Activated T-helper 1 cell treated with Interleukin-2 at 50 U/mL for 16 hours (primary cell): ENCODE measurements at regions not wholly inside any gene's neighbourhood (a gene's known extent, or its start where the extent isn't known, plus 50 kb on each side); places are given as distances from the start of the nearest gene placed in this dataset.
"Not testable (repeated sequence)": the region's sequence is repeated elsewhere in the genome, so short reads cannot be mapped to it uniquely, and the experiment has no call there.

Experiments used
- DNase-seq: peaks from one replicate; pipeline ENCODE4 v3.0.0-alpha.2; 2020; ENCODE audit warnings: low read depth

GRCh38 chr1:221262677-221263076 is 383.4 kb downstream of the HLX start:
- not testable (repeated sequence) for DNase-seq

GRCh38 chr1:221263831-221264767 is 384.9 kb downstream of the HLX start:
- DNase-seq = no peak

GRCh38 chr1:221264848-221265247 is 385.6 kb downstream of the HLX start:
- DNase-seq = no peak

GRCh38 chr1:221268295-221268694 is 389.1 kb downstream of the HLX start:
- DNase-seq = no peak

GRCh38 chr1:221271701-221272100 is 392.5 kb downstream of the HLX start:
- DNase-seq = no peak

GRCh38 chr1:221272940-221273339 is 393.7 kb downstream of the HLX start:
- no peak for DNase-seq

- DNase-seq = no peak
Measured at GRCh38 chr1:221274373-221274772, 395.1 kb downstream of the HLX start.

- no peak for DNase-seq
Measured at GRCh38 chr1:221276896-221277409, 397.7 kb downstream of the HLX start.

- DNase-seq = no peak
Measured at GRCh38 chr1:221279146-221279545, 399.9 kb downstream of the HLX start.

GRCh38 chr1:221283532-221283931 is 404.3 kb downstream of the HLX start:
- no peak for DNase-seq

GRCh38 chr1:221284028-221284427 is 404.8 kb downstream of the HLX start:
- DNase-seq = no peak

- not testable (repeated sequence) for DNase-seq
Measured at GRCh38 chr1:221284991-221285390, 405.7 kb downstream of the HLX start.

- DNase-seq = not testable (repeated sequence)
Measured at GRCh38 chr1:221285458-221286210, 406.4 kb downstream of the HLX start.

GRCh38 chr1:221286399-221286798 is 407.2 kb downstream of the HLX start:
- no peak for DNase-seq

GRCh38 chr1:221289103-221289502 is 409.9 kb downstream of the HLX start:
- no peak for DNase-seq

- DNase-seq = no peak
Measured at GRCh38 chr1:221290669-221291068, 411.4 kb downstream of the HLX start.

- no peak for DNase-seq
Measured at GRCh38 chr1:221291113-221291512, 411.9 kb downstream of the HLX start.

GRCh38 chr1:221292652-221293051 is 413.4 kb downstream of the HLX start:
- no peak for DNase-seq

- DNase-seq = no peak
Measured at GRCh38 chr1:221294242-221294641, 415.0 kb downstream of the HLX start.

- DNase-seq = no peak
Measured at GRCh38 chr1:221302357-221302756, 423.1 kb downstream of the HLX start.

GRCh38 chr1:221302810-221303209 is 423.6 kb downstream of the HLX start:
- DNase-seq = no peak

GRCh38 chr1:221303623-221304022 is 424.4 kb downstream of the HLX start:
- no peak for DNase-seq

GRCh38 chr1:221306239-221306638 is 427.0 kb downstream of the HLX start:
- DNase-seq = no peak
